Kidney (tissue), 13 donors: ENCODE measurements at regions not wholly inside any gene's neighbourhood (a gene's known extent, or its start where the extent isn't known, plus 50 kb on each side); places are given as distances from the start of the nearest gene placed in this dataset.
A peak's percentile ranks its signal among the peaks of the same experiment; 100 is the strongest.

ENCODE experiments used
- DNase-seq, 5 donors: peaks; one replicate each; pipeline ENCODE4 v3.0.0-alpha.2; 2013 to 2020
- FAIRE-seq: peaks from 2 replicates; lab custom pipeline; 2012; peaks lifted over from hg19 to GRCh38; lab: Jason Lieb, UNC
- H3K27ac ChIP-seq, 2 donors: one replicate each; pipeline ENCODE4 v1.7.0; 2013; ENCODE audit warnings: low read depth in 2 of 2, low read length in 2 of 2, inconsistent platforms in 1 of 2
- H3K27me3 ChIP-seq: one replicate; pipeline ENCODE4 v1.7.1; 2013; ENCODE audit warnings: low read length, inconsistent platforms; ENCODE audit not compliant: control insufficient read depth, insufficient read depth
- H3K36me3 ChIP-seq, 3 donors: one replicate each; pipeline versions ENCODE4 v1.7.0 to v1.7.1; 2013; ENCODE audit warnings: low read length in 3 of 3, control low read depth in 1 of 3, inconsistent platforms in 1 of 3; ENCODE audit not compliant: insufficient read depth in 3 of 3, control insufficient read depth in 2 of 3
- H3K4me1 ChIP-seq, 3 donors: one replicate each; pipeline versions ENCODE4 v1.7.0 to v1.7.1; 2013; ENCODE audit warnings: low read length in 3 of 3, inconsistent platforms in 1 of 3, low read depth in 1 of 3; ENCODE audit not compliant: control insufficient read depth in 2 of 3, insufficient read depth in 2 of 3
- H3K4me3 ChIP-seq, 3 donors: one replicate each; pipeline versions ENCODE4 v1.7.0 to v1.8.1; 2013; ENCODE audit warnings: low read length in 3 of 3, control low read depth in 1 of 3, inconsistent platforms in 1 of 3
- H3K9ac ChIP-seq, 3 donors: one replicate each; pipeline versions ENCODE4 v1.7.0 to v1.7.1; 2013; ENCODE audit warnings: low read length in 3 of 3, control low read depth in 1 of 3, inconsistent platforms in 1 of 3
- H3K9me3 ChIP-seq, 3 donors: one replicate each; pipeline versions ENCODE4 v1.7.0 to v1.7.1; 2013; ENCODE audit warnings: low read length in 3 of 3, control low read depth in 1 of 3, inconsistent platforms in 1 of 3; ENCODE audit not compliant: control insufficient read depth in 2 of 3, insufficient read depth in 1 of 3
- CTCF ChIP-seq: IDR thresholded peaks from 3 replicates; pipeline ENCODE4 v1.5.1; 2012; ENCODE audit warnings: mild to moderate bottlenecking, moderate library complexity, borderline replicate concordance; ENCODE audit not compliant: insufficient read depth; ENCODE audit errors: extremely low read depth
- intact Hi-C: fragments of 100-400 bp; cut with DNase I; formaldehyde crosslinking; loops from one replicate; pipeline ENCODE4 v1.11.1; 2022
- donor health status: control.
- donor health status: control.
- donor health status: control.
- donor health status: control.
- donor health status: control.
- donor health status: DM: yes; HTN: yes; CAD: no.
- donor health status: Normal renal cell carcinoma (clear cell type).

- H3K9ac ChIP-seq = no peak overlapping the region
- H3K27ac ChIP-seq = peak overlapping the region in 1 of 2 donors; percentile 20
- H3K9me3 ChIP-seq = no peaks in the 10 kb centered on the region
- H3K4me1 ChIP-seq = peaks cover 0 to 5% (median 4%) of the 10 kb centered on the region in 3 donors
- FAIRE-seq (no peak), DNase-seq (peak in 3 of 5 donors; percentile 54 to 64 (median 59))
- intact Hi-C loops = no loop called here
- H3K4me3 ChIP-seq = no peak overlapping the region
- H3K36me3 ChIP-seq = no peaks in the 10 kb centered on the region
- H3K27me3 ChIP-seq = no peaks in the 10 kb centered on the region
- TF ChIP-seq CTCF = no peak
These were observed 252.2 kb upstream of the TBL1XR1 start for GRCh38 chr3:177449360-177450006.

GRCh38 chr3:177451301-177451750 is 254.0 kb upstream of the TBL1XR1 start:
- intact Hi-C loops = no loop called here

DNA sequence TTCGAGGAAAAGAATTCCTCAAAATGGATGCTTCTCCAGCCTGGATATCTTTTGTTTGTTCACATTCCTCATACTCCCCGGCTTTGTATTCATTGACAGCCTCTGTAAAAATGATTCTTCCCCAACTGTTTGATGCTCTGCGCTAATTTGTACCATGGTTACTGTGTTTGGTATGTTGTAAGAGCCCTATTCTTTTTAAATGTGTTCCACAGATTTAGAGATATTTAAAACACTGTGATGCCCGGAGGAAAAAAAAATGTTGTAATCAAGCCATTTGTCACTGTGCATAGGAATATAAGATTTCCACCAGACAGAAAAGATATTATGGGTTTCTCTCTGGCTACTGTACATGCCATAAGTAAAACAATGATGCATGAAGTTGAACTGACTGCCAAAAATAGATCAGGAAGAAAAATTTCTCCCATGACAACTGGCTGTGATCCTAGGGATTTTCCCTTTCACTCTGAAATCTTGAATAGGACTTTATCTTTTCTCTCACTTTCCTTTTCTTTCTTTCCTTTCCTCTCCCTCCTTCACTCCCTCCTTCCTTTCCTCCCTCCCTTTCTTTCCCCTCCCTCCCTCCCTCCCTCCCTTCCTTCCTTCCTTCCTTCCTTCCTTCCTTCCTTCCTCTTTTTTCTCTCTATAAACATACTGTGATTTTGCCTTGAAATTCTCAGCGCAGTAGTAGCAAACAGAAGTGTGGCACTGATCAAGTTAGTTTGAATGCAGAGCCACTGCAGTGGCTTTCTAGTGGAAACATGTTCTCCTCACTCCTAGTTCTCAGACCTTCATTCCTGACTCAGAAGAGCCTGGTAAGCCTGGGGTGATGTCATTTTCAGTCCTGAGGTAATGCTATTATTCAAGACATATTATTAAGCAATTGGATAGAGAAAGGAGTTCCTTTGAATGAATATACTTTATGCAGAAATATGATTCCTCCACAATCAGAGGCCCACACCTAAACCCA is 254.9 kb upstream of the TBL1XR1 start:
- no peak for FAIRE-seq
- no peaks in the 10 kb centered on the region for H3K27me3 ChIP-seq
- DNase-seq = peak in 2 of 5 donors; percentile 69 to 76
- intact Hi-C loops = no loop called here
- H3K9me3 ChIP-seq = no peaks in the 10 kb centered on the region
- no peak overlapping the region for H3K4me3 ChIP-seq
- H3K36me3 ChIP-seq = no peaks in the 10 kb centered on the region
- no peak overlapping the region for H3K9ac ChIP-seq
- no peak for TF ChIP-seq CTCF
- peaks cover 0 to 5% (median 4%) of the 10 kb centered on the region in 3 donors for H3K4me1 ChIP-seq
- peak overlapping the region in 1 of 2 donors; percentile 19 for H3K27ac ChIP-seq

More at GRCh38 chr3:177451301-177451750, 254.0 kb upstream of the TBL1XR1 start:
- no peak overlapping the region for H3K27ac ChIP-seq
- H3K36me3 ChIP-seq = no peaks in the 10 kb centered on the region
- H3K27me3 ChIP-seq = no peaks in the 10 kb centered on the region
- H3K4me1 ChIP-seq = peaks cover 0 to 5% (median 4%) of the 10 kb centered on the region in 3 donors
- no peaks in the 10 kb centered on the region for H3K9me3 ChIP-seq
- peak in 3 of 5 donors; percentile 46 to 90 (median 87) for DNase-seq
- H3K9ac ChIP-seq = no peak overlapping the region
- no peak for FAIRE-seq
- H3K4me3 ChIP-seq = no peak overlapping the region
- TF ChIP-seq CTCF = no peak
